ENCODE measurements at regions not wholly inside any gene's neighbourhood (a gene's known extent, or its start where the extent isn't known, plus 50 kb on each side); places are given as distances from the start of the nearest gene placed in this dataset.

DNA sequence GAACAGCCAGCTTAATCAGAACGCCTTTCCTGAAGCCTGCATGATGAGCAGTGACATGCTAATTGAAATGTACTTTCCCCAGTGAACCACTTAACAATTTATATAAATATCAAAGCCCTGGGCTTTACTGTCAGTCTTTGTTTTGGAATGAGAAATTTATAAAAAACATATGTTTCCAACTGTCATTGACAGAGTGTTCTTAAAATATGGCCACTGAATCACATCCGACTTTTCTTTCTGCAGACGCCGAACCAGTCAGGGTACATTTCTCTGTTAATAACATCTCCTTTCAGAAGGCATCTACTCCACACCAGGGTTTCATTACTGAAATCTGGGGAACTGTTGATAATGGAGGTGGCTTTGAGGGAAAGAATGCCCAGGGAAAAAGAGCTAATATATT lies 343.7 kb downstream of the INSIG2 start:
- TF ChIP-seq, protein P1, sequence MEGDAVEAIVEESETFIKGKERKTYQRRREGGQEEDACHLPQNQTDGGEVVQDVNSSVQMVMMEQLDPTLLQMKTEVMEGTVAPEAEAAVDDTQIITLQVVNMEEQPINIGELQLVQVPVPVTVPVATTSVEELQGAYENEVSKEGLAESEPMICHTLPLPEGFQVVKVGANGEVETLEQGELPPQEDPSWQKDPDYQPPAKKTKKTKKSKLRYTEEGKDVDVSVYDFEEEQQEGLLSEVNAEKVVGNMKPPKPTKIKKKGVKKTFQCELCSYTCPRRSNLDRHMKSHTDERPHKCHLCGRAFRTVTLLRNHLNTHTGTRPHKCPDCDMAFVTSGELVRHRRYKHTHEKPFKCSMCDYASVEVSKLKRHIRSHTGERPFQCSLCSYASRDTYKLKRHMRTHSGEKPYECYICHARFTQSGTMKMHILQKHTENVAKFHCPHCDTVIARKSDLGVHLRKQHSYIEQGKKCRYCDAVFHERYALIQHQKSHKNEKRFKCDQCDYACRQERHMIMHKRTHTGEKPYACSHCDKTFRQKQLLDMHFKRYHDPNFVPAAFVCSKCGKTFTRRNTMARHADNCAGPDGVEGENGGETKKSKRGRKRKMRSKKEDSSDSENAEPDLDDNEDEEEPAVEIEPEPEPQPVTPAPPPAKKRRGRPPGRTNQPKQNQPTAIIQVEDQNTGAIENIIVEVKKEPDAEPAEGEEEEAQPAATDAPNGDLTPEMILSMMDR (IDR thresholded peaks at IDR 0.05; ENCODE audit: extremely low read depth, missing control alignments) = no peak
- DNase-seq (ENCODE audit: low spot score) = no peak

DNA sequence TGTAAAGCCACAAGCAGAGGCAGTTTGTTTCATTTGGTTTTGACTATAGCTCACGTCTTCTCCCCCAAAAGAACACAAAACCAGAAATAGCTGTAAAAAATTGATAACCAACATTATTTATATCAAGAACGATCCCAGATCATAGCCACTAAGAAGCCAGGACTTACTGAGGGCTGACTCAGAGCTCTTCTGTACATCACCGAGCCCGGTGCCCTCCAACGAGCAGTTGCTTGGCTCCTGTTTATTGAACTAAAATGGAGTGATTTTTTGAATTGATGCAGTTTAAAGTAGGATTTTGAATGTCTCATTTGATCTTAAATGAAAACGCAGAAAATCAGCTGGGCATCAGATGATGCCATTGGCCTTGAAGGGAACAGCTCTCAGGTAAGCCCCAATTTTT lies 343.3 kb downstream of the INSIG2 start:
- TF ChIP-seq, protein P1 (IDR thresholded peaks at IDR 0.05; ENCODE audit: extremely low read depth, missing control alignments) = no peak
- DNase-seq (ENCODE audit: low spot score) = no peak

DNA sequence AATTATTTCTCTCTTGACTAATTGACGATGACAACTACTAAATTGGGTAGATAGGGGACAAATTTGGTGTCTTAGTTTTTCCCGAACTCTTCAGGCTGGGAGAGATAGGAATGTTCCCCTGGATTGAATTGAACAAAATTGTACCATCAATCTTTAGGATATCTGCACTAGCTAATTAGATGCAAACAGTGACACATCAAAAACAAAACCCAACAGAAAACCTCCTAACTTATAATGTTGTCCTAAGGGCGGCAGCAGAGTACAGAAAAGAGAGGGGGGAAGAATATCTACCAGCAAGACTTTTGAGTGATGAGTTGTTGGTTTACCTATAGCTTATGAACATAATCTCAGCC lies 342.9 kb downstream of the INSIG2 start:
- no peak for DNase-seq (ENCODE audit: low spot score)

DNA sequence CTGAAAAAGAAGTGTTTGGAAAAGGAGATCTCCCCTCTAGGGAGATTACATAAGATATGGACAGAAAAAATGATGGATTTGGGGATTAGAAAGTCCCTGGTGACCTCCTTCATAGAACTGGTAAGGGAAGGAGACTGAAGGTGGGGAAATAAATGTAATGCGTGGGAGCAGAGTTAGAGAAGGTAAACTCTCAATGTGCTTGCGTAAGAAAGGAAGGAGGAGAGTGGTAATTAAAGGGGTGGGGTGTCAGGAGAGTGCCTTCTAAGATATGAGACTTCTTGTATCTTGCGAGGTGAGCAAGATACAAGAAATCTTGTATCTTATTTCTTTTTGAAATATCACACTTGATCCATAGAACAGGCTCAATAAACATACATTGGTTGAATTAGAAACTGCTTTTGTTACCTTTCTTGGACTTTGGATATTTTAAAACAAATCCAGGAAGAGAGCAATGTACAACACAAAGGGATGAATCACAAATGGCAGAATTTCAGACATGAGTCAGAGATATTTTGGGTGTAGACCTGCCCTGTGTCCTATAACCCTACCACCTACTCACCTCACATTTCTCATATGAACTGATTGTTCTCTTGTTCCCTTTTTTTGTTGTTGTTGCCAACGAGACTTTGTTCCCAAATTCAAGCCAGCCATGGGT lies 342.4 kb downstream of the INSIG2 start:
- DNase-seq (ENCODE audit: low spot score) = no peak

More for the DNA sequence above, 342.9 kb downstream of the INSIG2 start:
- TF ChIP-seq, protein P1 (IDR thresholded peaks at IDR 0.05; ENCODE audit: extremely low read depth, missing control alignments) = no peak

DNA sequence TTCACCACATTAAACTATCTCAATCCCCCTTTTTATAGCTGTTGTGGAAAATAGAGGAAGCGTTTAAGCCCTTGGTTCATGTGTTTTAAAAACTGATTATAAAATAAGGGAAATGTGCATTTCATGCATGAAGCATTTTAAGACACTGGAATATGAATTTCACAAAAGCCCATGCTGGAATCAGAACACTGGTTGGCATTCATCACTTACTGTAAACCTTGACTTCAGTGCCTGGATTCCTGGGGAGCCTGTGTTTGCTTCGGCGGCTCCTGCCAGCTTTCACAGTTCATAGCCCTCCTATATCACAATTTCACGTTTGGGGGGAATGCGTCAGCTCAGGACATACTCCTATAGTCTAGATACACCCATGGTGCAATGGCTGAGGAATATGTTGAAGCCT lies 336.9 kb downstream of the INSIG2 start:
- TF ChIP-seq, protein P1 (IDR thresholded peaks at IDR 0.05; ENCODE audit: extremely low read depth, missing control alignments) = no peak
- no peak for DNase-seq (ENCODE audit: low spot score)

More for the DNA sequence above, 342.4 kb downstream of the INSIG2 start:
- TF ChIP-seq, protein P1 (IDR thresholded peaks at IDR 0.05; ENCODE audit: extremely low read depth, missing control alignments) = no peak

DNA sequence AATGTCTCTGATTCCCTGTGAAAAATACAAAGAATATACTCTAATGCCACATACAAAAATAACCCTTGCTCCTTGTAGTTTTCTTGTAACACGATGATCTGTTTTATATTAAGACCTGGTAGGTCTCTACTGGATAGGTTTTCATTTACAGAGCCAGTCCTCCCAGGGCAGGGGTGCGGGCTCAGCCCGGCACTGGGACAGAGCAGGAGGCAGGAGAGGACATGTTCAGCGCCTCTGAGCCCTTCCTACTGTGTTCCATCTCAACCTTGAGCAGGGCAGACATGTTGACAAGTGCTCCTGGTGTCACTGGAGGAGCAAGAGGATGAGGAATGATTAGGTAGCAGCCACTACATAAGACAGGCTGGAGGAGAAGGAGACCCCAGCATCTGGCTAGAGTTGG lies 335.5 kb downstream of the INSIG2 start:
- no peak for DNase-seq (ENCODE audit: low spot score)
- TF ChIP-seq, protein P1 (IDR thresholded peaks at IDR 0.05; ENCODE audit: extremely low read depth, missing control alignments) = no peak

DNA sequence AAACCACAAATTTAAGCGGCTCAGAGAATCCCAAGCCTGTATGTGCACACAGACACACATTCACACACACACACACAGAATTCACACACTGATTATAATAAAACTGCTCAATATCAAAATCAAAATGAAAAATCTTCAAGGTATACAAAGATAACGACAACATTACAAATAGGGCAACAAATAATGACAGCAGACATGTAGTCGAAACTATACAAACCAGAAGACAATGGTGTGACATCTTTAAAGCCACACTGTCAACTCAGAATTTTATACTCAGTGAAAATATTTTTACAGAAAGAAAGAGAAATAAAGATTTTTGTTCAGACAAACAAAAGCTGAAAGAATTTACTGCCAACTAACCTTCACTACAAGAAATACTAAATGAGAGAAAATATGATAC lies 333.4 kb downstream of the INSIG2 start:
- TF ChIP-seq, protein P1 (IDR thresholded peaks at IDR 0.05; ENCODE audit: extremely low read depth, missing control alignments) = no peak
- no peak for DNase-seq (ENCODE audit: low spot score)
